IPS DF 6.9 (cell line): ENCODE measurements at regions not wholly inside any gene's neighbourhood (a gene's known extent, or its start where the extent isn't known, plus 50 kb on each side); places are given as distances from the start of the nearest gene placed in this dataset.
A peak's percentile ranks its signal among the peaks of the same experiment; 100 is the strongest.
"Not testable (repeated sequence)": the region's sequence is repeated elsewhere in the genome, so short reads cannot be mapped to it uniquely, and the experiment has no call there.

Source experiments
- DNase-seq: peaks from one replicate; pipeline ENCODE4 v3.0.0-alpha.2; 2013; ENCODE audit warnings: low read depth, low spot score
- H3K27ac ChIP-seq: one replicate; pipeline ENCODE4 v1.5.1; 2013; ENCODE audit warnings: low read length, control low read depth
- H3K27me3 ChIP-seq: 2 replicates; pipeline ENCODE4 v1.6.1; 2013; ENCODE audit warnings: mild to moderate bottlenecking, low read length; ENCODE audit not compliant: control insufficient read depth, insufficient read depth
- H3K36me3 ChIP-seq: 2 replicates; pipeline ENCODE4 v1.6.1; 2013; ENCODE audit warnings: low read length; ENCODE audit not compliant: control insufficient read depth, insufficient read depth
- H3K4me1 ChIP-seq: 2 replicates; pipeline ENCODE4 v1.6.1; 2013; ENCODE audit warnings: low read length; ENCODE audit not compliant: control insufficient read depth, insufficient read depth
- H3K4me3 ChIP-seq: 2 replicates; pipeline ENCODE4 v1.5.1; 2013; ENCODE audit warnings: mild to moderate bottlenecking, low read length
- H3K9me3 ChIP-seq: 2 replicates; pipeline ENCODE4 v1.6.1; 2013; ENCODE audit warnings: low read length, inconsistent platforms; ENCODE audit not compliant: control insufficient read depth, insufficient read depth
- WGBS: extraction: QIAGEN DNeasy Blood & Tissue Kit; methylation state at CpG from one replicate; pipeline ENCODE4 v1.1.7; 2013; ENCODE audit warnings: mixed read lengths, missing lambda C conversion rate; ENCODE audit not compliant: insufficient read length, insufficient coverage; 5-methylcytosine and 5-hydroxymethylcytosine counted together

DNA sequence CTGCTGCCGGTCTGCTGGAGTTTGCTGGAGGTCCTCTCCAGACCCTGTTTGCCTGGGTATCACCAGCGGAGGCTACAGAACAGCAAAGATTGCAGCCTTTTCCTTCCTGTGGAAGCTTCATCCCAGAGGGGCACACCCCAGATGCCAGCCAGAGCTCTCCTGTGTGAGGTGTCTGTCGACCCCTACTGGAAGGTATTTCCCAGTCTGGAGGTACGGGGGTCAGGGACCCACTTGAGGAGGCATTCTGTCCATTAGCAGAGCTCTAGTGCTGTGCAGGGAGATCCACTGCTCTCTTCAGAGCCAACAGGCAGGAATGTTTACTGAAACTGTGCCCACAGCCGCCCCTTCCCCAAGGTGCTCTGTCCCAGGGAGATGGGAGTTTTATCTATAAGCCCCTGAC, 823.1 kb upstream of the HS3ST5 start:
- H3K27ac ChIP-seq, H3K4me1 ChIP-seq, H3K27me3 ChIP-seq, H3K36me3 ChIP-seq, H3K4me3 ChIP-seq, H3K9me3 ChIP-seq: not testable (repeated sequence)
- DNase-seq: peak; percentile 25
- no CpG with 5 or more reads among the region's 5 CpGs for WGBS

GRCh38 chr6:115159733-115160132, 816.9 kb upstream of the HS3ST5 start:
- Histone ChIP-seq H3K27me3 (no peaks in the 10 kb centered on the region), H3K36me3 (no peaks in the 10 kb centered on the region), H3K4me1 (no peaks in the 10 kb centered on the region), H3K4me3 (no peak overlapping the region), H3K9me3 (no peaks in the 10 kb centered on the region), H3K27ac (no peak overlapping the region)
- DNase-seq: no peak

DNA sequence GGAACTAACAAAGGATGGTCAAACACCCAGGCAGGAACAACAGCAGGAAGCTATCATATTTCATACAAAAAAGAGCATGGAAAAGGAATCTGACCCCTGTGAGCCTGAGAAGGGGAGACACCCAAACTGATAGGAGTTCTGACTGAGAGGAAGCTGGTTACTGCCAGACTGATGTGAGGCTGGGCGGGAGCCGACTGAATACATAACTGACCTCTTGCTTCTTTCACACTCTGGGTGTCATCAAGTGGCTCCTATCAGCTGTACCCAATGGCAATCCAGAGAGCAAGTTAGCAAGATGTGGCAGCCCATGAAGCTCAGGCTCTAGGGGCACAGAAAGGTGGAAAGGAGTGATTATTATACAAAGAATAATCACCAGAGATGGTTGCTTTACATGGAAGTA, 795.1 kb upstream of the HS3ST5 start:
- no peak for DNase-seq
- Histone ChIP-seq H3K4me3 (no peak overlapping the region), H3K4me1 (no peaks in the 10 kb centered on the region)

DNA sequence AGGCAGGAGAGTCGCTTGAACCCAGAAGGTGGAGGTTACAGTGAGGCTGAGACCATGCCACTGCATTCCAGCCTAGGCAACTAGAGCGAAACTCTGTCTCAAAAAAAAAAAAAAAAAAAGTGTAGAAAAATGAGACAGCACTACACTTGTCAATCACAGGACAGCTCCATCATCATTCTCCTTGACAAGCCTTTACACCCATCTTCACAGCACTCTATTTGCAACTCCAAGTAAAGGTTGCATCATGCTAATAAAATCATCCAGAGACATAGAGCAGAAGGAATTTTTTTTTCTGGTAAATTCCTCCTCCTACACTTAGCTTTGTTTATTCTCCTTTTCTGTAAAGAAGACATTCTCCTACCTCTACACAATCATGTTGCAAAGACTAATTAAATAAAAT, 791.0 kb upstream of the HS3ST5 start:
- no CpG with 5 or more reads among the region's 2 CpGs for WGBS
- Histone ChIP-seq H3K27ac (no peak overlapping the region), H3K36me3 (no peaks in the 10 kb centered on the region), H3K9me3 (no peaks in the 10 kb centered on the region), H3K4me3 (no peak overlapping the region), H3K4me1 (no peaks in the 10 kb centered on the region), H3K27me3 (no peaks in the 10 kb centered on the region)
- DNase-seq: no peak

More for the DNA sequence above, 795.1 kb upstream of the HS3ST5 start:
- no peaks in the 10 kb centered on the region for H3K36me3 ChIP-seq
- H3K9me3 ChIP-seq: no peaks in the 10 kb centered on the region
- WGBS: no CpG with 5 or more reads among the region's 2 CpGs
- no peaks in the 10 kb centered on the region for H3K27me3 ChIP-seq
- H3K27ac ChIP-seq: no peak overlapping the region

GRCh38 chr6:115131709-115132490, 789.1 kb upstream of the HS3ST5 start:
- Histone ChIP-seq H3K27ac (no peak overlapping the region), H3K36me3 (no peaks in the 10 kb centered on the region), H3K9me3 (no peaks in the 10 kb centered on the region), H3K4me3 (no peak overlapping the region), H3K4me1 (no peaks in the 10 kb centered on the region), H3K27me3 (no peaks in the 10 kb centered on the region)
- 100% methylated on average over 1 of the region's 5 CpGs for WGBS
- no peak for DNase-seq

DNA sequence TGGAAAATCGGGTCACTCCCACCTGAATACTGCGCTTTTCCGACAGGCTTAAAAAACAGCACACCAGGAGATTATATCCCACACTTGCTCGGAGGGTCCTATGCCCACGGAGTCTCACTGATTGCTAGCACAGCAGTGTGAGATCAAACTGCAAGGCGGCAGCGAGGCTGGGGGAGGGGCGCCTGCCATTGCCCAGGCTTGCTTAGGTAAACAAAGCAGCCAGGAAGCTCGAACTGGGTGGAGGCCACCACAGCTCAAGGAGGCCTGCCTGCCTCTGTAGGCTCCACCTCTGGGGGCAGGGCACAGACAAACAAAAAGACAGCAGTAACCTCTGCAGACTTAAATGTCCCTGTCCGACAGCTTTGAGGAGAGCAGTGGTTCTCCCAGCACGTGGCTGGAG, 778.7 kb upstream of the HS3ST5 start:
- not testable (repeated sequence) for H3K27me3 ChIP-seq, H3K36me3 ChIP-seq, H3K4me1 ChIP-seq, DNase-seq, H3K27ac ChIP-seq, H3K9me3 ChIP-seq, H3K4me3 ChIP-seq
- no CpG with 5 or more reads among the region's 11 CpGs for WGBS

GRCh38 chr6:115120391-115120790, 777.6 kb upstream of the HS3ST5 start:
- H3K9me3 ChIP-seq: no peaks in the 10 kb centered on the region
- no peak for DNase-seq
- no peak overlapping the region for H3K27ac ChIP-seq
- WGBS: no CpG with 5 or more reads among the region's 1 CpG
- no peak overlapping the region for H3K4me3 ChIP-seq
- H3K36me3 ChIP-seq: no peaks in the 10 kb centered on the region
- no peaks in the 10 kb centered on the region for H3K27me3 ChIP-seq
- no peaks in the 10 kb centered on the region for H3K4me1 ChIP-seq

- no peak for DNase-seq
- no peaks in the 10 kb centered on the region for H3K9me3 ChIP-seq
- H3K27ac ChIP-seq: no peak overlapping the region
- H3K27me3 ChIP-seq: no peaks in the 10 kb centered on the region
- H3K36me3 ChIP-seq: no peaks in the 10 kb centered on the region
- WGBS: no CpG with 5 or more reads among the region's 2 CpGs
- H3K4me1 ChIP-seq: no peaks in the 10 kb centered on the region
- no peak overlapping the region for H3K4me3 ChIP-seq
Observed at GRCh38 chr6:115091461-115091860, 748.6 kb upstream of the HS3ST5 start.

DNA sequence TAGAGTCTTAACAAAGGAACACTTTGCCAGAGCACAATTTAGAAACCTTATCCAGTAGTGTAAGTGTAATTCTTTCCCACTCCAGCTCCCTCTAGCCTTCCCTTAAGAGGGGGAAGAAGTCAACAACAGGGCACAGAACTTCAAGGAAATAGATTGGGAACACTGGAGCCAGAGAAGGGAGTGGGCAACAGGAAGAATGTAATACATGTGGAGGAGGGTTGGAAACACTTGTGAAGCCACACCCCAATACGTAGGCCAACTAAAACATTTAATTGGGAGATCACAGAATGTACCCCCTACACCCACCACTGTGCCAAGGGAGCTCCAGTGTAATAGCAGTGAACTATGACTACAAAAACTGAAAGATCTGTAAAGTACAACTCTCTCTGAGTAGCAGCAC, 735.7 kb upstream of the HS3ST5 start:
- no peak overlapping the region for H3K27ac ChIP-seq
- no peaks in the 10 kb centered on the region for H3K4me1 ChIP-seq
- no peaks in the 10 kb centered on the region for H3K36me3 ChIP-seq
- H3K4me3 ChIP-seq: no peak overlapping the region
- no peak for DNase-seq
- H3K27me3 ChIP-seq: no peaks in the 10 kb centered on the region
- WGBS: no CpG with 5 or more reads among the region's 1 CpG
- H3K9me3 ChIP-seq: no peaks in the 10 kb centered on the region

DNA sequence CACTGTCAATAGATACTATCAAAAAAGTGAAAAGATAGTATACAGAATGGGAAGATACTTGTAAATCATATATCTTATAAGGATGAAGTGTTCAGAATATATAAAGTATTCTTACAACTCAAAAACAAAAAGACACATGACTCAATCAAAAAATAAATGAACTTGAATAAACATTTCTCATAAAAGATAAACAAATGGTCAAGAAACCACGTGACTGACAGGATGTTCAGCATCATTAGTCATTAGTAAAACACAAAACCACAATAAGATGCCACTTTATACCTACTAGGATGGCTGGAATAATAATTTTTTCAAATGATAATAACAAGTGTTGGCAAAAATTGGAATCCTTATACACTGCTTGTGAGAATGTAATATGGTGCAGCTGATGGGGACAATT, 729.1 kb upstream of the HS3ST5 start:
- WGBS: no CpG with 5 or more reads among the region's 1 CpG
- Histone ChIP-seq H3K27me3 (no peaks in the 10 kb centered on the region), H3K27ac (no peak overlapping the region), H3K9me3 (peaks cover 2% of the 10 kb centered on the region), H3K36me3 (peaks cover 3% of the 10 kb centered on the region; the same call in 1 of the 2 replicates), H3K4me1 (no peaks in the 10 kb centered on the region), H3K4me3 (no peak overlapping the region)
- no peak for DNase-seq
